Urothelium cell line (cell line): ENCODE measurements at regions not wholly inside any gene's neighbourhood (a gene's known extent, or its start where the extent isn't known, plus 50 kb on each side); places are given as distances from the start of the nearest gene placed in this dataset.
"Not testable (repeated sequence)": the region's sequence is repeated elsewhere in the genome, so short reads cannot be mapped to it uniquely, and the experiment has no call there.

Source experiments
- DNase-seq: peaks from one replicate; pipeline ENCODE4 v3.0.0; 2011; ENCODE audit warnings: low spot score, mixed read lengths
- FAIRE-seq: peaks from 2 replicates; lab custom pipeline; 2011; peaks lifted over from hg19 to GRCh38; lab: Jason Lieb, UNC

- peak; percentile 38 for DNase-seq
- FAIRE-seq: peak; percentile 48
Measured at GRCh38 chr12:33813536-33813935, 208.8 kb upstream of the ALG10 start.

GRCh38 chr12:33817713-33818112 is 204.6 kb upstream of the ALG10 start:
- FAIRE-seq: no peak
- DNase-seq: no peak

- FAIRE-seq: no peak
- no peak for DNase-seq
Measured at GRCh38 chr12:33818313-33818712, 204.0 kb upstream of the ALG10 start.

GRCh38 chr12:33825442-33825841 is 196.9 kb upstream of the ALG10 start:
- peak; percentile 62 for DNase-seq
- FAIRE-seq: no peak

GRCh38 chr12:33825986-33826602 is 196.2 kb upstream of the ALG10 start:
- DNase-seq (no peak), FAIRE-seq (no peak)

- DNase-seq (no peak), FAIRE-seq (no peak)
Measured at GRCh38 chr12:33828326-33828725, 194.0 kb upstream of the ALG10 start.

- no peak for DNase-seq
Measured at GRCh38 chr12:33830070-33830469, 192.2 kb upstream of the ALG10 start.

GRCh38 chr12:33832900-33833299 is 189.4 kb upstream of the ALG10 start:
- DNase-seq (no peak), FAIRE-seq (no peak)

More at GRCh38 chr12:33830070-33830469, 192.2 kb upstream of the ALG10 start:
- no peak for FAIRE-seq

- DNase-seq (no peak), FAIRE-seq (no peak)
Measured at GRCh38 chr12:33834672-33835071, 187.6 kb upstream of the ALG10 start.

GRCh38 chr12:33876618-33877017 is 145.7 kb upstream of the ALG10 start:
- no peak for FAIRE-seq
- no peak for DNase-seq

- DNase-seq (no peak), FAIRE-seq (no peak)
Measured at GRCh38 chr12:33892425-33892824, 129.9 kb upstream of the ALG10 start.

GRCh38 chr12:33920460-33920859 is 101.8 kb upstream of the ALG10 start:
- not testable (repeated sequence) for DNase-seq, FAIRE-seq

- no peak for DNase-seq
- no peak for FAIRE-seq
Measured at GRCh38 chr12:33926095-33926494, 96.2 kb upstream of the ALG10 start.

- not testable (repeated sequence) for DNase-seq, FAIRE-seq
Measured at GRCh38 chr12:33937669-33938068, 84.6 kb upstream of the ALG10 start.

- DNase-seq (no peak), FAIRE-seq (peak; percentile 20)
Measured at GRCh38 chr12:33942172-33942571, 80.1 kb upstream of the ALG10 start.

GRCh38 chr12:33944703-33945437 is 77.4 kb upstream of the ALG10 start:
- FAIRE-seq (peak; percentile 68), DNase-seq (no peak)

- DNase-seq (no peak), FAIRE-seq (peak; percentile 62)
Measured at GRCh38 chr12:33945438-33945784, 76.9 kb upstream of the ALG10 start.

GRCh38 chr12:33966219-33966618 is 56.1 kb upstream of the ALG10 start:
- not testable (repeated sequence) for FAIRE-seq, DNase-seq

GRCh38 chr12:33967760-33968159 is 54.5 kb upstream of the ALG10 start:
- no peak for DNase-seq
- no peak for FAIRE-seq
